ENCODE measurements at regions not wholly inside any gene's neighbourhood (a gene's known extent, or its start where the extent isn't known, plus 50 kb on each side); places are given as distances from the start of the nearest gene placed in this dataset.

DNA sequence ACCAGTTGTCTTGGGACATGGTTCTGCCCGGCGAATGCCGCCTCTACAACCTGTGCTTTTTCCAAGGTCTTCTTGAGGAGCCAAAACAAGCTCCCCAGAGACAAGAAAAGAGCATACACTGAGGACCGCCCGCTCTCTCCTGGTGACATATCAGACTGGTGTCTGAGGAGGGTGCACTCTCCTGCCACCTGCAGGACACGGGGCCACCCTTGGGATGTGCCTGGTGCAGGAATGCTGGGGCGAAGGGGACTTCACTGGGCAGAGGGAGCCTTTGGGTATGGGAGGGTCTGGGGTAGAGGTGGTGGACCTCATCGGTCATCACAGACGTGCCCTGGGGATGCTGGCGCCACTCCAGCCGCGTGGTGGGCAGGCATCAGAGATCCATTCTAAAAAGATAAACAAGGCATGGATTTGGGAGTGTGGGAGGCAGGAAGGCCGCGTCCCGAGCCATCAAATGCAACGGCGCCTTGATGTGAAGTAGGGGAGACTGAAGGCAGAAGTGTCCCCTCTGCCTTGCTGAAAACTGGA lies 163.3 kb downstream of the CD83 start:
- Mint-ChIP-seq H3K27ac (no peak overlapping the region), H3K9me3 (no peaks in the 10 kb centered on the region), H3K36me3 (ENCODE audit: low read depth) (peaks cover 10% of the 10 kb centered on the region), H3K4me1 (peaks cover 52% of the 10 kb centered on the region), H3K27me3 (no peaks in the 10 kb centered on the region), H3K4me3 (no peak overlapping the region)
- POLR2A ChIA-PET = no interaction called here
- DNase-seq = no peak
- no peak for ATAC-seq (ENCODE audit: low read depth)
- intact Hi-C loops (cut with micrococcal nuclease) = no loop called here
- CTCF ChIA-PET = no interaction called here
- TF ChIP-seq, protein P1, sequence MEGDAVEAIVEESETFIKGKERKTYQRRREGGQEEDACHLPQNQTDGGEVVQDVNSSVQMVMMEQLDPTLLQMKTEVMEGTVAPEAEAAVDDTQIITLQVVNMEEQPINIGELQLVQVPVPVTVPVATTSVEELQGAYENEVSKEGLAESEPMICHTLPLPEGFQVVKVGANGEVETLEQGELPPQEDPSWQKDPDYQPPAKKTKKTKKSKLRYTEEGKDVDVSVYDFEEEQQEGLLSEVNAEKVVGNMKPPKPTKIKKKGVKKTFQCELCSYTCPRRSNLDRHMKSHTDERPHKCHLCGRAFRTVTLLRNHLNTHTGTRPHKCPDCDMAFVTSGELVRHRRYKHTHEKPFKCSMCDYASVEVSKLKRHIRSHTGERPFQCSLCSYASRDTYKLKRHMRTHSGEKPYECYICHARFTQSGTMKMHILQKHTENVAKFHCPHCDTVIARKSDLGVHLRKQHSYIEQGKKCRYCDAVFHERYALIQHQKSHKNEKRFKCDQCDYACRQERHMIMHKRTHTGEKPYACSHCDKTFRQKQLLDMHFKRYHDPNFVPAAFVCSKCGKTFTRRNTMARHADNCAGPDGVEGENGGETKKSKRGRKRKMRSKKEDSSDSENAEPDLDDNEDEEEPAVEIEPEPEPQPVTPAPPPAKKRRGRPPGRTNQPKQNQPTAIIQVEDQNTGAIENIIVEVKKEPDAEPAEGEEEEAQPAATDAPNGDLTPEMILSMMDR (IDR thresholded peaks at IDR 0.05) = no peak

DNA sequence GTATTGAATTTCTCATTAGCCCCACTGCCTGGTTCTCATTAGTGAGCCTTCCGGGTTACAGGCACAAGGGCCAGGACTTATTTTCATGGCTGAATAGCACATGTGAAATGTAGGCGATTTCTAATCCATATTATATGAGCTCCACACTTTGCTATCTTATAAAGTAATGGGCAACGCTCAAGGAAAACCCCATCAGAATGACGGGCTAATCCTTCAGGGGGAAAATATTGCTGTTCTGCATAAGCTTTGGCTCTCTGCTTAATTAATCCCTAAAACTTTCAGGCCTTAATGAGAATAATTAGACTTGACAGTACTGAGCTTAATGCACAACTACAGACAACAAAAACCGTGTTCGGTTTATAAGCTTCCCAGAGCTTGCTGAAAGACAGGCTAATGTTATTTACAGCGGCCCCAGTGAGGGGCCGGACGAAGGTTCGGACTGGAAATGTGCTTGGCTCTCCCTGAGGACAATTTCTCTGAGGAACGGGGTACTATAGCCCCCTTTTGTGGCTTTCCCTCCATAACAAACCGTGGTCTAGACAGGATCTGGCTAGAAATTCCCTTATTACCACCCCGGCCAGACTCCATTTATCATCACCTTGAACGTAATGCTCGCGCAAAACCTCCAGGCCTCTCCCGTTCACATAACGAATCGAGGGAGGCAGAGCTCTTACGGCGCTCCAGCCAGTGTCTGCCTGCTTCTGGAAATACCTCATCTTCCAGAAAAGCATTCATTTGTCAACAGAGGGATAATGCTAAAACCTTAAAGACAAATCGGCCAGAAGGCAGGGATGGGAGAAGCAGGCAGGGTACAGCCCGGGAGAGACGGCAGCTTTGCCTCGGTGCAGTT lies 164.5 kb downstream of the CD83 start:
- TF ChIP-seq, protein P1 (IDR thresholded peaks at IDR 0.05) = no peak
- Mint-ChIP-seq H3K4me3 (no peak overlapping the region), H3K4me1 (peaks cover 40% of the 10 kb centered on the region), H3K27ac (no peak overlapping the region), H3K27me3 (no peaks in the 10 kb centered on the region), H3K9me3 (no peaks in the 10 kb centered on the region), H3K36me3 (ENCODE audit: low read depth) (peaks cover 10% of the 10 kb centered on the region)
- DNase-seq (no peak), ATAC-seq (ENCODE audit: low read depth) (no peak)
- ChIA-PET CTCF (interaction anchor here (0.9 kb wide), 1 partner anchor 16 kb away, joined by 3 read pairs; no protein-coding TSS in a partner anchor), POLR2A (no interaction called here)
- intact Hi-C loops (cut with micrococcal nuclease) = no loop called here

DNA sequence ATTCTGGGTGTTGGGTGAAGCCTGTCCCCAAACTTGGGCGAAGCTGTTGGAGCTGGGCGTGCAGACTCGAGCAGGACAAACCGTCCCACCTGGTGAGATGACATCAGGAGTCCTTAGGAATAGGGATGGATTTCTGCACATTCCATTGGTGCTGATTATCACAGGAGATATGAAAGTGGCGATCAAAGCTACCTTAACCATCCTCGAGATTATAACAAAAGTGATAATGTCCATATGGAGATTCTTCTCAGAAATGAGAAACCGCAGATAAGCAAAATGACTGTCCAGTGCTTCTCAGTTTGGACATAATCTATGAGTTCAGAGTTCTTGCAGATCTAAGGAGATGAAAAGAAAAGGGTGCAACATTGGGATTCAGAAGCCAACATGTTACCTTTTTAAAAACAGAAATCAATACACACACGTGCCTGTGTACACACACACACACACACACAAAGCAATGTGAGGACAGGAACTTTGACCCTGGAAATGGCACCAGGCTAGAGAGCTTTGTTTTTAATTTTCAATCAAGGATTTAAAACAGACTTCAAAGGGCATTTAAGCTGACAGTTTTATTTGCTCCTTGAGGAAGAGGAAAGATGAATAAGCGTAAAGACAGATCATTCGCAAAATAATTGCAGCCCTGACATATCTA lies 165.4 kb downstream of the CD83 start:
- no peak overlapping the region for H3K27ac Mint-ChIP-seq
- ChIA-PET POLR2A (interaction anchor here (0.9 kb wide), 1 partner anchor 8 kb away, joined by 3 read pairs; no protein-coding TSS in a partner anchor), CTCF (no interaction called here)
- H3K4me1 Mint-ChIP-seq = peaks cover 32% of the 10 kb centered on the region
- TF ChIP-seq, protein P1 (IDR thresholded peaks at IDR 0.05) = no peak
- no peaks in the 10 kb centered on the region for H3K27me3 Mint-ChIP-seq
- ATAC-seq (ENCODE audit: low read depth) = no peak
- H3K36me3 Mint-ChIP-seq (ENCODE audit: low read depth) = peaks cover 10% of the 10 kb centered on the region
- H3K9me3 Mint-ChIP-seq = no peaks in the 10 kb centered on the region
- DNase-seq = no peak
- no peak overlapping the region for H3K4me3 Mint-ChIP-seq
- intact Hi-C loops (cut with micrococcal nuclease) = no loop called here

DNA sequence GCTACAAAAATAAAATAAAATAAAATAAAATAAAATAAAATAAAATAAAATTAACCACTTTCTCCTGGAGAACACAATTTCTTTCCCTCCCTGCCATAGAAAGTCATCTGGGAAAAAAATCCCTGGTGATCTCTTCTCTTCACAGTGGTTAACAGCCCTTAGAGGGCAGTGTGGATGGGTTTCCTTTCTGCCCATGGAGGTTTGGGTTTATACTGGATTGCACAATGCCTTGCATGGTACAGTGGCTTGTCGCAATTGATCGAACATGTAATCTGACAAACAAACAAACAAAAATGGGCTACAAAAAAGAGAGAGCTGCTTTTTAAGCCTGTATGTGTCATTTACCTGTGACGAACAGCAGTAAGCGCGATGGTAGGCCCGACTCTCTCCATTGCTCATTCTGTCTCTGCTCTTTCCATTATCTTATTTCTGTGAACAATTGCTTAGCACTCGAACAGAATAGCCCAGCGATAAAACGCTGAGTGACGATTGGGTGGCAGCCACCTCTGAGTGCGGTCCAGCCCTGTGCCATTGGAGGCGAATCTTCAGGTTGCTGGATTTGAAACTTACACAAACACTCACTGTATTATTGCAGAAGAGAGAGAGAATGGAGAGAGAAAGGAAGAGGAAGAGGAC lies 166.1 kb downstream of the CD83 start:
- H3K4me3 Mint-ChIP-seq = no peak overlapping the region
- POLR2A ChIA-PET = interaction anchor here (0.9 kb wide), 1 partner anchor 8 kb away, joined by 3 read pairs; no protein-coding TSS in a partner anchor
- TF ChIP-seq, protein P1 (IDR thresholded peaks at IDR 0.05) = no peak
- H3K4me1 Mint-ChIP-seq = peaks cover 29% of the 10 kb centered on the region
- H3K9me3 Mint-ChIP-seq = no peaks in the 10 kb centered on the region
- H3K36me3 Mint-ChIP-seq (ENCODE audit: low read depth) = peaks cover 10% of the 10 kb centered on the region
- ATAC-seq (ENCODE audit: low read depth) (no peak), DNase-seq (no peak)
- no peak overlapping the region for H3K27ac Mint-ChIP-seq
- intact Hi-C loops (cut with micrococcal nuclease) = no loop called here
- H3K27me3 Mint-ChIP-seq = no peaks in the 10 kb centered on the region
- CTCF ChIA-PET = no interaction called here

Measured in activated B cell treated with CpG ODN at 0.5 μM for 24 hours (primary cell).